Adrenal gland (tissue), 5 donors: ENCODE measurements at regions not wholly inside any gene's neighbourhood (a gene's known extent, or its start where the extent isn't known, plus 50 kb on each side); places are given as distances from the start of the nearest gene placed in this dataset.

Source experiments
- CTCF ChIP-seq, 6 experiments: fragments of 450-650 bp in 4 of 6; fragments of 200-600 bp in 2 of 6; sonication (generic) in 1 of 6; IDR thresholded peaks; 1 replicate in 5 of 6; 2 replicates in 1 of 6; pipeline versions ENCODE4 v1.5.1 to v1.8.0; 2016 to 2021; ENCODE audit warnings: antibody characterized with exemption in 6 of 6, mild to moderate bottlenecking in 2 of 6, moderate library complexity in 1 of 6
- POLR2A ChIP-seq, 2 donors: fragments of 450-650 bp; IDR thresholded peaks; one replicate each; pipeline ENCODE4 v1.6.1; 2017; ENCODE audit warnings: antibody characterized with exemption in 2 of 2, mild to moderate bottlenecking in 2 of 2, moderate library complexity in 1 of 2
- donor health status: DM: no; HTN: no; CAD: no.

GRCh38 chr1:56326056-56326455 lies 253.3 kb downstream of the PLPP3 start:
- no peak for TF ChIP-seq CTCF (IDR thresholded peaks at IDR 0.05)
- TF ChIP-seq POLR2A (IDR thresholded peaks at IDR 0.05), result no peak
